GM19452 (cell line): ENCODE measurements at regions not wholly inside any gene's neighbourhood (a gene's known extent, or its start where the extent isn't known, plus 50 kb on each side); places are given as distances from the start of the nearest gene placed in this dataset.
"Not testable (repeated sequence)": the region's sequence is repeated elsewhere in the genome, so short reads cannot be mapped to it uniquely, and the experiment has no call there.

Experiments used
- ATAC-seq: cut with Tn5 transposase; IDR thresholded peaks from one replicate; pipeline ENCODE4 v1.9.1; 2021; ENCODE audit not compliant: unreplicated experiment

- no peak for ATAC-seq
Observed at GRCh38 chr1:233788687-233789086, 115.8 kb upstream of the SLC35F3 start.

GRCh38 chr1:233790121-233790520 lies 114.4 kb upstream of the SLC35F3 start:
- ATAC-seq: no peak

DNA sequence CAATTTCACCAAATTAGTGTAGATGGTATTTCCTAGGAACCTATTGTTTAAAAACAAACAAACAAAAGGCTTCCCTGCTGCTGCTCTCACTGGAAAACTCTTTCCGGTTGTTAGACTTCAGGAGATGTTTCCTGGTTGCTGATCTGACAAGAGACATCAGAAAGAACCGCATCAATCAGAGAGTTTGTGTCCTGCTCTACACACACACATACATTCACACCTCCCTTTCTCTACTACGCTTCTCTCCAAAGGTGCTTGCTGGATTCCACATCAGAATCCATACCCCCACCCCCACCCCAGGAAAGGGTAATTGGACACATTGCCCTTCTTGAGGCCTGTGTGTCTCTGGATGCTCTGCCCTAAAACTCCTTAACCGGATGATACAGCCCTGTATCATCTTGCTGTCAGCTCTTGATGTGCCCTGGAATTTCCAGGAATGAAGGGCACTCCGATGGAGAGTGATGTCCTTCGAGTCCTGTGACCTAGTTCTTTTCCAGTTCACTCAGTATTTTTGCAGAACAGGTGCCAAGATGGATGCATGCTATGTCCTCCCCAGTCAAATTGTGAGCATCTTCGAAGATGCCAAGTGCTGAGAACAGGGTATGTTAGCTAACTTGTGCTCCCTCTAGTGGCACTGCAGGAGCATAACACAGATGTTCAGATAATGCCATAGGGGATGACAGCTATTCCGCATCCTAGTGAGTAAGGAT lies 113.7 kb upstream of the SLC35F3 start:
- peak; percentile 94 for ATAC-seq

DNA sequence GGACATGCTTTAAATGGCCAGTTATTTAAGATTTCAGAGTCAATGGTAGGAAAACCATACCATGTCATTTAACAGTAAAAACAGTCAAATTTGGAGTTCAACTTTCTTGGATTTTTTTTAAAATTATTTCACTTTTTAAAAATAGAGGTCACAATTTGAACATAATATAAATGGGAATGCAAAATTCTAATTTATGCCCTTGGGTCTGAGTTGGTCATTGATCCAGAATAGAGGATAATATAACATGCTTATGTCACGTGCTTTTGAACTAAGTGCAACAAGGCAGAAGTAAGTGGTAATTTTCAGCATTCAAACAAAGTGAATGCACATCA lies 113.1 kb upstream of the SLC35F3 start:
- ATAC-seq: no peak

GRCh38 chr1:233791721-233792120 lies 112.8 kb upstream of the SLC35F3 start:
- ATAC-seq: no peak

GRCh38 chr1:233794863-233795262 lies 109.6 kb upstream of the SLC35F3 start:
- no peak for ATAC-seq

DNA sequence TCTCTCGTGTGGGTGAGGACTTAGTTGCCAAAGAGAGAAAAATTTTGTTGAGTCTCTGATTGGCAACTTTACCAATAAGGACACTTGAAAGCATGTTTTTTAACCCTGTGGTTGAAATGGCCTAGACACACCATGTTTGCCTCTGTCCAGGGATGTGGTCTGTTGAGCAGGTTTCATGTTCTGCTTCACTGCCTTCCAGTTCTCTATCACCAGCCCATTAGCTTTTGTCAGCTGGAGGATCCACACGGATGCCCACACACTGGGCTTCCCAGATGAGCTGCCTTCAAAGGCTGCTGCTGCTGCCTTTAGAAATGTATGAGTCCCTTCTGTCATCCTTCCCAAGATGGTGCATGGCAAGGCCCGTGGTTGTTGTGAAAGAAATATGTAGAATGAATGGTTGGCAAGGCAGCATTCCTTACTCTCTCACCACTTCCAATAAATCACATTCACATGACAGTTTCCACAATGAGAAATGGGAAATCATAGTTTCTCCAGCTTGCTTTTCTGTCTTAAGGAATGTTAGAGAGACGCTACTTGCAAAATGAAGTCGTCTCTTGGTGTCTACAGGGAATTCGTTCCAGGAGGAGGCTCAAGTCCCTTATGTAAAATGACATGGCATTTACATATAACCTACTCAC lies 108.2 kb upstream of the SLC35F3 start:
- no peak for ATAC-seq

DNA sequence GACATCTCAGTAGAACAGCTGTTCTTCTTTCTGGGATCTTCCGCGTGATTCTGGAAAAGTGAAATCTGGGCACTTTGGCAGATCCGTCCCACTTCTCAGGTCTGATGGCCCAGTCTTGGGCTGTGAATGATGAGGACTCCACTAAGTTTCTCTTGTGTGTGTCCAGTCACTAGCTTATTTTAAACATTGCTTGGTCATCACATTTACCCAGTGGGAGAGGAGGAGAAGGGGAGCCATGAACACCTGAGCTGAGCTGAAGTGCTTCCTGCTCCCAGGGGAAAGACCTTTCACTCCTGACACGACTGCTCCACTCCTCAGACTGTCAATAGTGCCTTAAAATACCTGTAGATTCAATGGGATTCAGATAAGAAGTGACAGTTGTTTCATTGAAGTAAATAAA lies 101.9 kb upstream of the SLC35F3 start:
- ATAC-seq: no peak

DNA sequence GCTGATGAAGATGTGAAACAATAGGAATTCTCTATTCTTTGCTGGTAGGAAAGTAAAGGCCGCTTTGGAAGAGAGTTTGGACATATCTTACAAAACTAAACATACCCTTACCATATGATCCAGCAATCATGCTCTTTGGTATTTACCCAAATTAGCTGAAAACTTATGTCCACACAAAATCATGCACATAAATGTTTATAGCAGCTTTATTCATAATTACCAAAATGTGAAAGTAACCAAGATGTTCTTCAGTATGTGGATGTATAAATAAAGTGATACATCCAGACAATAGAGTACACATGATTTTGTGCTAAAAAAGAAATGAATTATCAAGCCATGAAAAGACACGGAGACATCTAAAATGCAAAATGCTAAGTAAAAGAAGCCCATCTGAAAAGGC lies 98.7 kb upstream of the SLC35F3 start:
- ATAC-seq: no peak

DNA sequence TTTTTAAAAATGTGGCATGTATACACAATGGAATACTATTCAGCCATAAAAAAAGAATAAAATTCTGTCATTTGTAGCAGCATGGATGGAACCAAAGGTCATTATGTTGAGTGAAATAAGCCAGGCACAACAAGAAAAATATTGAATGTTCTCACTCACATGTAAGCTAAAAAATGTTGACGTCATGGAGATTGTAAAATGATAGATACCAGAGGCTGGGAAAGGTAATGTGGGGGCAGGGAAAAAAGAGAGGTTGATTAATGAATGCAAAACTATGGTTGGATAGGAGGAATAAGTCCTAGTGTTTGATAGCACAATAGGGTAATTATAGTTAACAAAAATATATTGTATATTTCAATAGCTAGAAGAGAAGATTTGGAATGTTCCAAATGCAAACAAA lies 89.1 kb upstream of the SLC35F3 start:
- ATAC-seq: no peak

GRCh38 chr1:233815865-233816264 lies 88.6 kb upstream of the SLC35F3 start:
- no peak for ATAC-seq

GRCh38 chr1:233816348-233816747 lies 88.1 kb upstream of the SLC35F3 start:
- ATAC-seq: no peak

DNA sequence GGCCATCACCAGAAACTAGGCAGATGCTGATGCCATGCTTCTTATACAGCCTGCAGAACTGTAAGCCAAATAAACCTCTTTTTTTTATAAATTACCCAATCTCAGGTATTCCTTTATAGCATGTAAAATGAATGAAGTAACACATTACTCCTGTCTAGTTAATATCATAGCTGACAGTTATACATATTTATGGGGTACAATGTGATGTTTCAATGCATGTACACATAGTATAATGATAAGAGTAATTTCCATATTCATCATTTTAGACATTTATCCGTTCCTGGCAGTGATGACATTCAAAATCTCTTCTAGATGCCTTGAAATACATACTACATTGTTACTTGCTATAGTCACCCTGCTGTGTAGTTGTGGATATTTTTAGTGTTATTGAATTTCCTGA lies 85.4 kb upstream of the SLC35F3 start:
- ATAC-seq: no peak

GRCh38 chr1:233824179-233824578 lies 80.3 kb upstream of the SLC35F3 start:
- not testable (repeated sequence) for ATAC-seq

GRCh38 chr1:233827937-233828336 lies 76.5 kb upstream of the SLC35F3 start:
- not testable (repeated sequence) for ATAC-seq

DNA sequence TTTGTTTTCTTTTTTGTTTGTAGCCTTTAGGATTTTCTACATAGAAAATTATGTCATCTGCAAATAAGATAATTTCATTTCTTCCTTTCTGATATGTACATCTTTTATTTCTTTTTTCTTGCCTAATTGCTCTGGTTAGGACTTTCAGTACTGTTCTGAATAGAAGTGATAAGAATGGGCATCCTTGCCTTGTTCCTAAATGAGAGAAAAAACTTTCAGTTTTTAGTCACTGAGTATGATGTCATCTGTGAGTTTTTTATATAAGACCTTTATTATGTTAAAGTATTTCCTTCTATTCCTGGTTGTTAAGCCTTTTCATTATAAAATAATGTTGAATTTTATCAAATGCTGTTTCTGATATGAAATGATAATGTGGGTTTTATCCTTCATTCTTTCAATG lies 76.0 kb upstream of the SLC35F3 start:
- no peak for ATAC-seq

DNA sequence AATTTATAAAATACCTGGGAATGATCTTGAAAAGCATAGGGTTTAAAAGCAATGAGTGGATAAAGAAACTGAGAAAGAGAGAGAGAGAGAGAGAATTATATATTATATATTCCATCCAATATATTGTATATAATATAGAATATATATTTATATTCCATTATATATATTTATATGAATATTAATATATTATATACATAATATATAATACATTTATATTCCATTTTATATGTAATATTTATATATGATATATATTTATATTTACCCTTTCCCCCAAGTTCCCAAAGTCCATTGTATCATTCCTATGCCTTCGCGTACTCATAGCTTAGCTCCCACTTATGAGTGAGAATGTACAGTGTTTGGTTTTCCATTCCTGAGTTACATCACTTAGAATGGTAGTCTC lies 69.9 kb upstream of the SLC35F3 start:
- ATAC-seq: no peak

GRCh38 chr1:233838207-233838606 lies 66.3 kb upstream of the SLC35F3 start:
- not testable (repeated sequence) for ATAC-seq

DNA sequence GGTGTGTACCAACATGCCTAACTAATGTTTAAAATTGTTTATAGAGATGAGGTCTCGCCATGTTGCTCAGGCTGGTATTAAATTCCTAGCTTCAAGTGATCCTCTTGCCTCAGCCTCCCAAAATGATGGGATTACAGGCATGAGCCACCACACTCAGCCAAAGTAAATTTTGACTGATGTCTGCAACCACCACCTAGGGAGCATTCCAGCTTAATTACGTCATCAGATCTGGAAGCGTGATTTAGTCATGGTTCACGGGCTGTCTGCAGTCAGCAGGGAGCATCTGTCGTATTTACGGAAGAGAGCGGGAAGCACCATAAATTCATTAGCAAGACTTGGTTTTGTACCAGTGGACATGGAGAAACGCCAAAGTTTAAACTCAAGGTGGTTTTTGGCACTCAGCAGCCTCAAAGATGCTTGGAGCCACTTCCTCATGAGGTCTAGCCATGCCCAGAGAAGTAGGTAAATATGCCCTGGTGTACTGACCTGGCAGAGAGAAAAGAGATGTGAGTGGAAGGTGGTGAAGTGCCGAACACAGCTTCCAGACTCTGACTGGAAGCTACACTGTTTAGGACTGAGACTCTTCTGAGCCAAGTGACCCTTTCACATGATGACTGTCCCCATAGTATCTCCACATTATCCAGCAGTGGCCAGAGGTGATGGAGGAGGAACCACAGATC lies 60.8 kb upstream of the SLC35F3 start:
- ATAC-seq: no peak

DNA sequence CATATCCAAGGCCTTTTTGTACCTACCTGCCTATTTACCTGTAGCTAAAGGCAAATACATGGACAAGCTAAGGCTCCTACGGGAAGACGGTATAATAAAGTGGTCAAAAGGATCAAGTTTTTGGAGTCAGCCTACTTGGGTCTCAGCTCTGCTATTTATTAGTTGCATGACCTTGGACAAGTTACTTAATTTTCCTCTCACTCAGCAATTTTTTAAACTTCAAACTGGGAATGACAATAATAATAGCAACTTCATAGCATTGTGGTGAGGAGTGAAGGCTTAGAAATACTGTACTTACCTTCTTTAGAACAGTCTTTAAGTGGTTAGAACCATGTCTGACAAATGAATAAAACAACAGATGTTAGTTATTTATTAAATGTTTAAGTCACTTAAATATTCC lies 60.2 kb upstream of the SLC35F3 start:
- ATAC-seq: no peak

GRCh38 chr1:233844692-233845091 lies 59.8 kb upstream of the SLC35F3 start:
- ATAC-seq: no peak
